ENCODE measurements at regions not wholly inside any gene's neighbourhood (a gene's known extent, or its start where the extent isn't known, plus 50 kb on each side); places are given as distances from the start of the nearest gene placed in this dataset.
A peak's percentile ranks its signal among the peaks of the same experiment; 100 is the strongest.

DNA sequence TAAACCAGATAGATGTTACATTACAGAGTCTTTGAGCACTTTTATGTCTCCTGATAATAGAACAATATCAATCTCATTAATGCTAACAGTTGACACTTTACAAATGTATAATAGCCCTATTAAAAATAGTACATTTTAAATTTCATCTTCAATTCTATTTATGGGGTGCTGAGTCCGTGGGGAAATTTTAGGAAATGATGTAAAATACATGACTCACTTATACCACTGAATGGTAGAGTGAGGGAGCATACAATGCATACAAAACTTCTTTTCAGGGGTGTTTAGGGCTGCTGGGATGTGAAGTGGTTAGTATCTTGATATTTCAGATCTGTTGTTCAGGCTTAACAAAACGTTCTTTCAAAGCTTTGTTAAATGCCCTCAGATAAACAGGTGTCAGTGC, 696.2 kb downstream of the TRAM1L1 start:
- no peak for DNase-seq
- Histone ChIP-seq H3K36me3 (ENCODE audit: control insufficient read depth, insufficient read depth, low read length) (no peaks in the 10 kb centered on the region), H3K9me3 (no peaks in the 10 kb centered on the region), H3K4me3 (ENCODE audit: low read depth, low read length) (no peak overlapping the region), H3K4me1 (peaks cover 21% of the 10 kb centered on the region), H3K27me3 (replicated peaks; ENCODE audit: control insufficient read depth, insufficient read depth, low read length) (no peaks in the 10 kb centered on the region)
- BruUV-seq (replicated peaks) = no TSS peak
- CTCF ChIA-PET = no interaction called here
- Mint-ChIP-seq H3K4me1 (ENCODE audit: low read depth, unreplicated experiment) (no peaks in the 10 kb centered on the region), H3K4me3 (ENCODE audit: unreplicated experiment) (no peak overlapping the region), H3K36me3 (ENCODE audit: insufficient read depth, unreplicated experiment) (no peaks in the 10 kb centered on the region), H3K9me3 (ENCODE audit: unreplicated experiment) (no peaks in the 10 kb centered on the region), H3K27ac (ENCODE audit: unreplicated experiment) (no peak overlapping the region), H3K27me3 (ENCODE audit: insufficient read depth, unreplicated experiment) (no peaks in the 10 kb centered on the region)
- TF ChIP-seq, protein P1, sequence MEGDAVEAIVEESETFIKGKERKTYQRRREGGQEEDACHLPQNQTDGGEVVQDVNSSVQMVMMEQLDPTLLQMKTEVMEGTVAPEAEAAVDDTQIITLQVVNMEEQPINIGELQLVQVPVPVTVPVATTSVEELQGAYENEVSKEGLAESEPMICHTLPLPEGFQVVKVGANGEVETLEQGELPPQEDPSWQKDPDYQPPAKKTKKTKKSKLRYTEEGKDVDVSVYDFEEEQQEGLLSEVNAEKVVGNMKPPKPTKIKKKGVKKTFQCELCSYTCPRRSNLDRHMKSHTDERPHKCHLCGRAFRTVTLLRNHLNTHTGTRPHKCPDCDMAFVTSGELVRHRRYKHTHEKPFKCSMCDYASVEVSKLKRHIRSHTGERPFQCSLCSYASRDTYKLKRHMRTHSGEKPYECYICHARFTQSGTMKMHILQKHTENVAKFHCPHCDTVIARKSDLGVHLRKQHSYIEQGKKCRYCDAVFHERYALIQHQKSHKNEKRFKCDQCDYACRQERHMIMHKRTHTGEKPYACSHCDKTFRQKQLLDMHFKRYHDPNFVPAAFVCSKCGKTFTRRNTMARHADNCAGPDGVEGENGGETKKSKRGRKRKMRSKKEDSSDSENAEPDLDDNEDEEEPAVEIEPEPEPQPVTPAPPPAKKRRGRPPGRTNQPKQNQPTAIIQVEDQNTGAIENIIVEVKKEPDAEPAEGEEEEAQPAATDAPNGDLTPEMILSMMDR (IDR thresholded peaks at IDR 0.05; ENCODE audit: insufficient read depth in 1 of 2, low read depth in 1 of 2, low read length in 1 of 2, severe bottlenecking in 1 of 2, unreplicated experiment in 1 of 2) = no peak
- intact Hi-C loops (cut with micrococcal nuclease; ENCODE audit: unreplicated experiment) = no loop called here
- POLR2A ChIA-PET = no interaction called here

DNA sequence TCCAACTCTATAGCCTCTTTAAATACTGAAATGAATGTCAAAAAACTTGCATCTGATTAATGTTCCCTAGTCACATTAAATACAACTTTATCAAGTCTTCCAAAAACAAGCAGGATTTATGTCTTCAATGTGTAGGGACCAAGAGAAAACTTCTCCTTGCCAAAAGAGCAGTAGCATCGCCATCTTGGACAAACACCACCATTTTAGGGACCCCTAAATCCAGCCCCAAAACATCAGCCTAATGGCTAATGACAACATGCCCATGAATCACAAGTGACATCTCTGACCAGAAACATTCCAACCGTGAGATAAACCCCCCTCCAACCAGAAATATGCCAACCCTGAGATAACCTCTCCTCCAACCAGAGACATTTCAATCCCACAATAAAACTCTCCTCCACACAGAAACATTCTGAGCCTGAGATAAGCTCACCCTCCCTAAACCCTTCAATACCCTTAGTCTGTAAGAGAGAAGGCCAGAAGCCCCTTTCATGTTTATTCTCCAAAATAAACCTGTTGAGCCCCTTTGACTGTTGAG, 697.4 kb downstream of the TRAM1L1 start:
- intact Hi-C loops (cut with micrococcal nuclease; ENCODE audit: unreplicated experiment) = no loop called here
- Mint-ChIP-seq H3K4me1 (ENCODE audit: low read depth, unreplicated experiment) (no peaks in the 10 kb centered on the region), H3K36me3 (ENCODE audit: insufficient read depth, unreplicated experiment) (no peaks in the 10 kb centered on the region), H3K4me3 (ENCODE audit: unreplicated experiment) (no peak overlapping the region), H3K27me3 (ENCODE audit: insufficient read depth, unreplicated experiment) (no peaks in the 10 kb centered on the region), H3K27ac (ENCODE audit: unreplicated experiment) (no peak overlapping the region), H3K9me3 (ENCODE audit: unreplicated experiment) (no peaks in the 10 kb centered on the region)
- ChIA-PET CTCF (no interaction called here), POLR2A (no interaction called here)
- TF ChIP-seq, protein P1 (IDR thresholded peaks at IDR 0.05; ENCODE audit: insufficient read depth in 1 of 2, low read depth in 1 of 2, low read length in 1 of 2, severe bottlenecking in 1 of 2, unreplicated experiment in 1 of 2) = no peak
- H3K9me3 ChIP-seq = no peaks in the 10 kb centered on the region
- peak in 1 of 2 experiments; percentile 12 for DNase-seq
- H3K27me3 ChIP-seq (replicated peaks; ENCODE audit: control insufficient read depth, insufficient read depth, low read length) = no peaks in the 10 kb centered on the region
- H3K4me3 ChIP-seq (ENCODE audit: low read depth, low read length) = no peak overlapping the region
- no TSS peak for BruUV-seq (replicated peaks)
- no peaks in the 10 kb centered on the region for H3K36me3 ChIP-seq (ENCODE audit: control insufficient read depth, insufficient read depth, low read length)
- peaks cover 21% of the 10 kb centered on the region for H3K4me1 ChIP-seq

DNA sequence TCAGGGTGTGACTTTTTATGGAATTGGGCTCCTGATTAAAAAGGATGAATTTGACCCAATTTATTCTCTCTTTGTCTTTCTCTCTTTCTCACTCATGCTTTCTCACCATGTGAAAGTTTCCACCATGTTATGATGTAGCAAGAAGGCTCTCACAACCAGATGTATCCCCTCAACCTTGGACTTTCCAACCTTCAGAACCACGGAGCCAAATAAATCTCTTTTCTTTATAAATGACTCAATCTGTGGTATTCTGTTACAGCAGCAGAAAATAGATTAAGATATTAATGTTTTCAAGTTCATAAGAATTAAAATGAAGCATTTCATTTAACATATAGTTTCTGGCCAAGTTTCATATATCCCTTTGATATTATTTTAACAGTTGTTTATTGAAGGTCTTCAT, 698.5 kb downstream of the TRAM1L1 start:
- Mint-ChIP-seq H3K27me3 (ENCODE audit: insufficient read depth, unreplicated experiment) (no peaks in the 10 kb centered on the region), H3K4me1 (ENCODE audit: low read depth, unreplicated experiment) (no peaks in the 10 kb centered on the region), H3K36me3 (ENCODE audit: insufficient read depth, unreplicated experiment) (no peaks in the 10 kb centered on the region), H3K9me3 (ENCODE audit: unreplicated experiment) (no peaks in the 10 kb centered on the region), H3K27ac (ENCODE audit: unreplicated experiment) (no peak overlapping the region), H3K4me3 (ENCODE audit: unreplicated experiment) (no peak overlapping the region)
- H3K4me3 ChIP-seq (ENCODE audit: low read depth, low read length) = no peak overlapping the region
- DNase-seq = no peak
- TF ChIP-seq, protein P1 (IDR thresholded peaks at IDR 0.05; ENCODE audit: insufficient read depth in 1 of 2, low read depth in 1 of 2, low read length in 1 of 2, severe bottlenecking in 1 of 2, unreplicated experiment in 1 of 2) = no peak
- no TSS peak for BruUV-seq (replicated peaks)
- POLR2A ChIA-PET = no interaction called here
- H3K36me3 ChIP-seq (ENCODE audit: control insufficient read depth, insufficient read depth, low read length) = no peaks in the 10 kb centered on the region
- H3K27me3 ChIP-seq (replicated peaks; ENCODE audit: control insufficient read depth, insufficient read depth, low read length) = no peaks in the 10 kb centered on the region
- no peaks in the 10 kb centered on the region for H3K9me3 ChIP-seq
- intact Hi-C loops (cut with micrococcal nuclease; ENCODE audit: unreplicated experiment) = no loop called here
- H3K4me1 ChIP-seq = peaks cover 21% of the 10 kb centered on the region
- CTCF ChIA-PET = no interaction called here
